ENCODE measurements at regions not wholly inside any gene's neighbourhood (a gene's known extent, or its start where the extent isn't known, plus 50 kb on each side); places are given as distances from the start of the nearest gene placed in this dataset.

DNA sequence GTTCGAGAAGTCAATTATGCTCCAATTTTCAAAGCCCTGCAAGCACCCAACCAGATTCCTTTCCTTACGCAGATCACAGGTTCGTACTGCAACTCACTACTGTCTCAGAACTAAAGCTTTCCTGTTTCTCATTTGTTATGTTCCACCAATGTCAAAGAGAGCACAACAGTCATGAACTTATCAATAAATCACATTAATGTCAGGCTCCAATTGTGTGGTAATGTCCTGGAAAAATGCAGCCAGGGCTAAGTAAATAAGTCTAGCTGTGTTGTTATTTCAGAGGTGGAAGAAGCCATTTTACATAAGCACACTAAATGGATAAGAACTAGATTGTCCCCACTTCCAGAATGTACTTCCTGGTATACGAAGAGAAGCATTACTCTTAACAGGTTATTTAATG is 488.6 kb upstream of the PTGER4 start:
- ChIA-PET POLR2A (ENCODE audit: low non-redundant PET) (no interaction called here), CTCF (no interaction called here)
- no peak for TF ChIP-seq CTCF (conservative IDR thresholded peaks at IDR 0.05; ENCODE audit: low read depth)

GRCh38 chr5:40172721-40173120 is 507.0 kb upstream of the PTGER4 start:
- TF ChIP-seq CTCF (conservative IDR thresholded peaks at IDR 0.05; ENCODE audit: low read depth): no peak
- no peak overlapping the region for H3K27ac ChIP-seq
- CTCF ChIA-PET: interaction anchor here (0.6 kb wide), 1 partner anchor 542 kb away, joined by 3 read pairs; no protein-coding TSS in a partner anchor
- POLR2A ChIA-PET (ENCODE audit: low non-redundant PET): no interaction called here
- peak; percentile 55 for DNase-seq (ENCODE audit: low spot score)

More for the DNA sequence above, 488.6 kb upstream of the PTGER4 start:
- no peak overlapping the region for H3K27ac ChIP-seq
- DNase-seq (ENCODE audit: low spot score): no peak

- peak; percentile 74 for DNase-seq (ENCODE audit: low spot score)
- ChIA-PET CTCF (no interaction called here), POLR2A (ENCODE audit: low non-redundant PET) (no interaction called here)
- no peak for TF ChIP-seq CTCF (conservative IDR thresholded peaks at IDR 0.05; ENCODE audit: low read depth)
- no peak overlapping the region for H3K27ac ChIP-seq
Measured at GRCh38 chr5:40171971-40172370, 507.7 kb upstream of the PTGER4 start.

DNA sequence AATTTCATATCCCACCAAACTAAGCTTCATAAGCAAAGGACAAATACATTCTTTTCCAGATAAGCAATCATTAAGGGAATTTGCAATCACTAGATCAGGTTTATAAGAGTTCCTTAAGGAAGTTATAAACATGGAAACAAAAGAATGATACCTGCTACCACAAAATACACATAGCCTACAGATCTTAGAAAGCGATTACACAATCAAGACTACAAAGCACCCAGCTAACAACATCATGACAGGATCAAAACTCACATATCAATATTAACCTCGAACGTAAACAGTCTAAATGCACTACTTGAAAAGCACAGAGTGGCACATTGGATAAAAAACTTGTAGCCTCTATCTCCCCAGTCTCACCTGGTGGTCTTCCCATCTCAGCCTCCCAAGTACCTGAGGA is 512.4 kb upstream of the PTGER4 start:
- no peak for TF ChIP-seq CTCF (conservative IDR thresholded peaks at IDR 0.05; ENCODE audit: low read depth)
- ChIA-PET CTCF (no interaction called here), POLR2A (ENCODE audit: low non-redundant PET) (no interaction called here)
- DNase-seq (ENCODE audit: low spot score): no peak
- no peak overlapping the region for H3K27ac ChIP-seq

GRCh38 chr5:40166802-40167201 is 512.9 kb upstream of the PTGER4 start:
- CTCF ChIA-PET: no interaction called here
- TF ChIP-seq CTCF (conservative IDR thresholded peaks at IDR 0.05; ENCODE audit: low read depth): no peak
- POLR2A ChIA-PET (ENCODE audit: low non-redundant PET): no interaction called here
- H3K27ac ChIP-seq: no peak overlapping the region
- DNase-seq (ENCODE audit: low spot score): no peak

- no peak for DNase-seq (ENCODE audit: low spot score)
- ChIA-PET CTCF (interaction anchor here (0.6 kb wide), 1 partner anchor 553 kb away, joined by 6 read pairs; no protein-coding TSS in a partner anchor), POLR2A (ENCODE audit: low non-redundant PET) (no interaction called here)
- no peak overlapping the region for H3K27ac ChIP-seq
- no peak for TF ChIP-seq CTCF (conservative IDR thresholded peaks at IDR 0.05; ENCODE audit: low read depth)
Measured at GRCh38 chr5:40165789-40166728, 513.7 kb upstream of the PTGER4 start.
